HG03442 (cell line): ENCODE measurements at regions not wholly inside any gene's neighbourhood (a gene's known extent, or its start where the extent isn't known, plus 50 kb on each side); places are given as distances from the start of the nearest gene placed in this dataset.

Experiments
- ATAC-seq: cut with Tn5 transposase; IDR thresholded peaks from one replicate; pipeline ENCODE4 v1.9.1; 2021; ENCODE audit warnings: mild to moderate bottlenecking, moderate library complexity; ENCODE audit not compliant: unreplicated experiment

GRCh38 chr19:29098091-29098490 is 114.9 kb downstream of the UQCRFS1 start:
- no peak for ATAC-seq

GRCh38 chr19:29096896-29097295 is 116.1 kb downstream of the UQCRFS1 start:
- ATAC-seq, result no peak

- ATAC-seq, result no peak
These were observed 119.4 kb downstream of the UQCRFS1 start for GRCh38 chr19:29093553-29093908.

- ATAC-seq, result no peak
These were observed 120.0 kb downstream of the UQCRFS1 start for GRCh38 chr19:29092712-29093552.

- no peak for ATAC-seq
These were observed 122.0 kb downstream of the UQCRFS1 start for GRCh38 chr19:29090783-29091526.

- no peak for ATAC-seq
These were observed 123.6 kb downstream of the UQCRFS1 start for GRCh38 chr19:29089315-29089870.

GRCh38 chr19:29088761-29089160 is 124.2 kb downstream of the UQCRFS1 start:
- ATAC-seq, result no peak

- no peak for ATAC-seq
These were observed 126.3 kb downstream of the UQCRFS1 start for GRCh38 chr19:29086646-29087045.

GRCh38 chr19:29086182-29086581 is 126.8 kb downstream of the UQCRFS1 start:
- ATAC-seq, result no peak

GRCh38 chr19:29085630-29086029 is 127.3 kb downstream of the UQCRFS1 start:
- no peak for ATAC-seq

- no peak for ATAC-seq
These were observed 127.7 kb downstream of the UQCRFS1 start for GRCh38 chr19:29085206-29085605.

GRCh38 chr19:29084266-29084665 is 128.7 kb downstream of the UQCRFS1 start:
- ATAC-seq, result no peak

- ATAC-seq, result no peak
These were observed 129.1 kb downstream of the UQCRFS1 start for GRCh38 chr19:29083863-29084262.

- no peak for ATAC-seq
These were observed 133.5 kb downstream of the UQCRFS1 start for GRCh38 chr19:29079356-29080032.

- no peak for ATAC-seq
These were observed 136.0 kb downstream of the UQCRFS1 start for GRCh38 chr19:29076963-29077362.

- no peak for ATAC-seq
These were observed 136.8 kb downstream of the UQCRFS1 start for GRCh38 chr19:29076161-29076560.

- no peak for ATAC-seq
These were observed 137.8 kb downstream of the UQCRFS1 start for GRCh38 chr19:29075149-29075548.

- no peak for ATAC-seq
These were observed 138.4 kb downstream of the UQCRFS1 start for GRCh38 chr19:29074579-29074978.

GRCh38 chr19:29067831-29068230 is 145.1 kb downstream of the UQCRFS1 start:
- no peak for ATAC-seq

GRCh38 chr19:29062475-29063435 is 150.2 kb downstream of the UQCRFS1 start:
- no peak for ATAC-seq
